ENCODE measurements at regions not wholly inside any gene's neighbourhood (a gene's known extent, or its start where the extent isn't known, plus 50 kb on each side); places are given as distances from the start of the nearest gene placed in this dataset.
"Not testable (repeated sequence)": the region's sequence is repeated elsewhere in the genome, so short reads cannot be mapped to it uniquely, and the experiment has no call there.

DNA sequence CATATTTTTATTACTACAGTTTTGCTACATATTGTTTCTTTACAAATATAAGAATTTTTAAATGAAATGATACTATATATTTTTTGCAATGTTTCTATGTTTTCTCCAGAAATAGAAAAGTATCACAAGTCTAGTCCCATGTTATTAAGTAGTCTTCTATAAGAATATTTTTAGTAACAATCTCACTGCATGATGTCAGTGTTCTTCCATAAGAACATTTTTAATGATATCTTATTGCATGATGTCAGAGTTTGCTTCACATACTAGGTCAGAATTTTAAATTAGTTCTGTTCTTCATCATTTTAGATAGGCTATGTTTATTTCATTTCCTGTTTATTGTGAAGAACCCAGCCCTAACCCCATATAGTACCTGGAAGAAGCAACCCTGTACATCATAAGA is 265.3 kb upstream of the IL12A start:
- no peak for DNase-seq (ENCODE audit: low read depth in 3 of 3)

DNA sequence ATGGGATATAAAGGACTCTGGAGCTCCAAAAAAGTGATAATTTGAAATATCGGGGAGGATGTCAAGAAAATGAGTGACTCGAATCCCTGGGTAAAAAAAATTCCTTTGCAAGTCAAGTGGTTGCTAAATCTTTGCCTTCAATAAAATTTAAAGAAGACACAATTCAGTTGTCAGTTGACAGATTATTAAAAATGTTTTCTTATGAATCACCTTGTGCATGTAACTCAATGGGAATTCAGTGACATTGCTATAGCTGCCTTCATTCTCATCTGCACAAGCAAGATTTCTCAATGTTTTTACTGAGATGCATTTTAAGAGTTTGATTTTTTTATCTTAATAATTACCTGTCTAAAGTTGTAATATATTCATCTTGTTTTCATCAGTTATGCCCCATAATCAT is 264.0 kb upstream of the IL12A start:
- DNase-seq (ENCODE audit: low read depth in 3 of 3), result no peak

DNA sequence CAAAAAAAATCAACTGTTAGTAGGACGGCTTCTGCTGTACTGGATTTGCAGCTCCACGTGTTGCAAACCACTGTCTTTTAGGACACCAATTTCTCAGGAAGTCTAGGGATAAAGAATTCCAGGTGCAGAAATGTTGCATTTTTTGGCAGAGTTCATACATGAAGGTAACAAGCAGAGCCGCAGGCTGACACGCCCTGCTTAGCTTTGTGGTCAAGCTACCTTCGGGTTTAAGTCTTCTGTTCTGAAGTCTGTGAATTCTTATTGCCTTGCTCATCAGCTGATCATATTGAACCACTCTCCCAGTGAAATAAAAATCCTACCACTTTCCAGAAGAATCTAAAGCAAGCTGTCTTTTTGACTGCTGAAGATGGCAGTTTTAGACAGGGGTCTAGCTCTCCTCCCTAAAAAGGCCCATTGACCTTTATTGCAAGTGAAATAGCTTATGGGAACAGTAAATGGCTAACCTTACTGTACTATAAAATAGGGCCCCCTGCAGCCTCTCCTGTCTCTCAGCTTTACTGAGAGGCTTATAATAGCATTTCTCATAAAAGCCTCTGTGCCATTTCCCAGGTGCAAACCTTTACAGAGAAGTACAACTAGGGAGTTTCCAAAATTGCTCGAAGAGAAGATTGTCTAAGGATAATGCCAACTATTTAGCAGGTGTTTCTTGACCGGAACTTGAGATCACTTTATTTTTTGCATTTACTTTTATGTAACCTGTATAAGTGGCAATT is 262.2 kb upstream of the IL12A start:
- DNase-seq (ENCODE audit: low read depth in 3 of 3), result no peak

DNA sequence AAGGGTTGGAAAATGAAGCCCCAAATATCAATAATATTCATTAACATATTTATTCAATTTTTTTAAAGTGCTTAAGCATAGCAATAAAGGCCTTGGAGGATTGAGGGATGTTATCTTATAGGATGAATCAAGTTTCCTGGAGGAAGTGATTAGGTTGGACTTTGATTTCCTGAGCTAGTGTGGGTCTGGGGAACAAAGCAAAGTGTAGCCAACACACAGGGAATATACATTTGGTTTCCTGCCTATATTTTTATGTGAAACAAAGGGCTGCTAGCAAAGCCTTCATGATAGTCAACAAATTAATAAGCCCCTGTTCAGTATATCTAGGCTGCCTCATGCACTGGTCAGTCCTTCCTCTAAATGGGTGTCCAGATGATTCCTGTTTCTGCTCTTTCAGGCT is 261.1 kb upstream of the IL12A start:
- no peak for DNase-seq (ENCODE audit: low read depth in 3 of 3)

DNA sequence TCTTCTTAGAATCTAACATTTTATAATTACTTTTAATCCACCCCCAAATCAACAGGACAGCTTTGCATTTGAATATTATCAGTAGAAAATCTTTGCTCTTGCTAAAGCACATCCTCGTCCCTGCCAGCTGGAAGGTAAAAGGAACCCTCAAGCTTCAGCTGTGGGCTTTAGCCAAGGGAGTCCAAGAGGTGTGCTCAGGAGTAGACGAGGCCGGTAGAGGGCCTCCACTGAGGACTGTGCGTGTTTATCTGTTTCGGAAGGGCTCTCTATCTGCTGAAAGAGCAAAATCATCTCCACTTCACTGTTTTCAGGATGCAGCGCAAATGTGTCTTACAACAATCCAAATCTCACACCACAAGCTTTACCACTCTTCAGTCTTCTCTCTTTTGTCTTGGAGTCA is 257.4 kb upstream of the IL12A start:
- no peak for DNase-seq (ENCODE audit: low read depth in 3 of 3)

DNA sequence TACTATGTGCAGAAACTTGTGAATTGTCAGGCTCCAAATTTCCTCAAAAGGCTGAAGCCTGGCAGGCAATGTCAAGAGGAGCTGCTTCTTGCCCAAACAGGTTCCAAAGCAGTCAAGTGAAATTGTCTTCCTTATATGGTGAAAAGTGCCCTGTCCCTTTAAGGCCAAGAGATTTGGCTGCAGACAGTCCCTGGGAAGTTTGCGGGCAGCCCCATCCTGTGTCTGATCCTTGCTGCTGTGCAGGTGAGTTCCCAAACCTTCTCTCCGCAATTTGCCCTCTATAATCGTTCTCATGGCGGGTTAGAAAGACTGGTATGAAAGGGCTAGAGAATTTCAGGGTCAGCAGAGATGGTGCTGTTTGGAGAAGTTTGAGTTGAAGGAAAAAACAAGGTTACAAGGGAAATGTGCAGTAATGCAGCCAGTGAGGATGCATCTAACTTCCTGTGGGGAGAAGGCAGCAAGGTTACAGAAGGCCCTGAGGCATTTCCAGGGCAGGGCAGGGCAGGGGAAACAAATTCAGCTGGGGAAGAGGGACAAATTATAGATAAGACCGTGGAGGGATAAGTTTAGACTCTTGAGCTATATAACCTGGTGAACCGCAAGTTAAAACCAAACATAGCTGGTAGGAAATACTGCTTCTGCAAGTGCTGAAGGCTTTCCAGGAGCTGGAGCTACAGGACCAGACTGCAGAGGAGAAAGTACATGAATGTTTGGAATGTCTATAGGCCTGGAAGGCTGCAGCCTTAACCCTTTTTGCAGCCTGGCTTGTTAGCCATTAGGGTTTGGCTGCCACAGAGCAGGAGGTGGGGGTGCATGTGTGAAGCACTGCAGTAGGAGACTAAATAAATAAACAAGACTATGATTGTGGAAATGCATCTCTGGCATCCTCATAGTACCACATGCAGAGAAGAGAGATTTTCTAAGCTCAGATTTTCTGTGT is 256.2 kb upstream of the IL12A start:
- DNase-seq (ENCODE audit: low read depth in 3 of 3), result no peak

DNA sequence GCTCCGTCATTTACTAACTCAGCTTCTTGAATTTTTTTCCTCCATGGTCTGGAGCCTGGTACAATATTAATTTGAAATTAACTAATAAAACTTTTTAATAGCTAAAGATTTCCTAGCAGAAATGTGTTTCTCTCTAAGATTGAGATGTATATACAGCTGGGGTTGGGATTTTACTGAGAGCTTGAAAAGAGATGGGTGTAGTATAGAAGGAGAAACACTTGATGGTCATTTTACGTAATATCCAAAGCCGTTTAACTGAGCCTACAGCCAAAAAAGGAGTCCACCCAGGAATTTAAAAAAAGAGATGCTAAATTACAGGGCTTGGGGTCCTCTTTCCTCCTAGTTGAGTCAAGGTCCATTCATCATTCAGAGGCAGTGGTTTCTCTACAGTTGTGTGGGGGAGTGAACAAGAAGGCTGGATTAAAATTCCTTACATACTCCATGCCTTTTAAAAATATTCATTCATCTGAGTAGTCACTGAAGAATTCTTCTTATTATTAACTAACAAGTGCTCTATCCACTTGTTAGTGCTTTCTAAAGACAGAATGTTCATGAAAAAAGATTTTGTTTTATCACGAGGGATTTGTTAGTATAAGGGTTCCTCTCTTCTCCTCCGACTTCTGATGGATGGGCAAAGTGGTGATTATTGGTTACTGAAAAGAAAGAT is 255.3 kb upstream of the IL12A start:
- no peak for DNase-seq (ENCODE audit: low read depth in 3 of 3)

DNA sequence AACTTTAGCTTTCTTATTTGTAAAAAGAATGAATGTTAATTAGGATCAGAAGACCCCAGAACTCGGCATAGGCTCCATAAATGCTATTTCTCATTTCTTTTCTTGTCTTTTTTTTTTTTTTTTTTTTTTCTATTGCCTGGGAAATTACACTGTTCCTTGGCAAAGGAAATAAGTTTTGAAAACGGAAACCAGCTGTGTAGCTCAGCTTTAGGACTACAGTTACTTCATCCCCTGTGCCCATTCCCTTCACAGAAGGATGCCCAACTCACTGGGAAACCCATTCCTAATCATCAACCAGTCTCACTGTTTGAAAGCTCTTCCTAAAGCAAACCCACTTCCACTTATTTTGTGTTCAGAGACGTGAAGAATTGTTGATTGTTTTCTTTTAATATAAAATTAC is 254.0 kb upstream of the IL12A start:
- DNase-seq (ENCODE audit: low read depth in 3 of 3), result no peak

DNA sequence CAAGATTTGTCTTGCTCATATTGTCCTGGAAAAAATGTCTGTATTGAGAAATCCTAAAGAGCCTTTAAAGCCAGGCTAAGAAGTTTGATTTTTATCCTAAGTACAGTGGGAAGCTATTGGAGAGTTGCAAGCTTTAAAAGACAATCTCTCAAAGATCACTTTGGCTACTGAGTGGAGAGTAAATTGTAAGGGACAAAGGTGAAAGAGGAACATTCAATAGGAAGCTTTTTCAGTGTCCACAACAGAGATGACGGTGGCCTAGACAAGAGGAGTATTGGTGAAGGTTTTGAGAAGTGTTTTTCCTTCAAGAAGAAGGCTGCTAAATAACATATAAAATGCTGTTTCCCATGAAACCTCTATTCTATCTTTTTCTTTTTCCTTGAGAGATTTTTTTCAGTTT is 249.5 kb upstream of the IL12A start:
- no peak for DNase-seq (ENCODE audit: low read depth in 3 of 3)

DNA sequence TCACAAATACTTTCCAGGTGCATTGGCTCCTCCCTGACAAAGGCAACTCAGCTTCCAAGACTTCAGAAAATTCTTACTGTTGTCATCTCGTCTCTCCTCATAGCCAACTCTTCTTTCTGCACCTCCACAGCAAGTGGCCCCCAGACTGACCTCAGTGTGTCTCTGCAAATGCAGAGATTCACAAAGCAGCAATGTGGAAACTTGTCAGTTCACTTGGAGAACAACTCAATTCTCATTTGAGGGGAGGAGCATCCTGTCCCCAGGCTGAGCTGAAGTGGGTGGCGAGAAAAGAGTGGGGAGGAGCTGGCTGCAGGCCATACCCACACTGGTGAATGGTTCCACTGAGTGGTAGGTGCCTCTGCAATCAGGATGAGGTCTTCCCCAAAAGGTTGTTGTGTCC is 248.7 kb upstream of the IL12A start:
- DNase-seq (ENCODE audit: low read depth in 3 of 3), result no peak

DNA sequence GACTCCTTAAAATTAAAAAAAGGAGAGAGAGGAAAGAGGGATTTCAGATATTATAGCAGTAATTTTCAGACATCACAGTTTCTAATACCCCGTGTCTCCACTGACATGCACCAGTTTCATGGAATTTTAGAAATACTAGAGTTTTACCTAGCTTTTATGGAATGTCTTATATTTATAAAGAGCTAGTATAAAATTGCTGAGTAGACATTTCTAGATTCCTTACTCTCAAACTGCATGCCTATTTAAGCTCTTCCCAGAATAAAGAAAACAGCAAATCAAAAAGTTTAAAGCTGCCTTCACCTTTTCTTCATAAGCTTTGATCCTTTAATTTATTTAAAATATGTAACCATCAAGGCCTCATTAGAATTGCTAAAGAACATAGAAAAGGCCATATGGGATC is 247.4 kb upstream of the IL12A start:
- no peak for DNase-seq (ENCODE audit: low read depth in 3 of 3)

DNA sequence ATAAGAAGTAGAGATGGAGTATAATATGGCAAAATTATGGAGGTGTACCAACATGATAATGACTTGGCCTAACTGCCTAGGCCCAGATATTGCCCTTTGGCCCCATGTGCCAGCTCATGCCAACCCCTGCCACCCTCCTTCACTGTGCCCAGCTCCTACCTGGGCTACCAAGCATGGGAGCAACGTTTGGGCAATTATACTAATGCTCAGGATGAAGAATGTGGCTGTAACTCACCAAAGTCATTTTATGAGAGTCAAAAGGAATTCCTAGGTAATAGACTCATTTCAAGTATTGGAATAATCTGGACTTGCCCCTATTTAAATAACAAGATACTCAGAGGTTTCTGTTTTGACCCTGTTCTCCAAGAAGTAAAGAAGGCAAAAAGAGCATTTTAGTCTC is 240.2 kb upstream of the IL12A start:
- DNase-seq (ENCODE audit: low read depth in 3 of 3), result no peak

DNA sequence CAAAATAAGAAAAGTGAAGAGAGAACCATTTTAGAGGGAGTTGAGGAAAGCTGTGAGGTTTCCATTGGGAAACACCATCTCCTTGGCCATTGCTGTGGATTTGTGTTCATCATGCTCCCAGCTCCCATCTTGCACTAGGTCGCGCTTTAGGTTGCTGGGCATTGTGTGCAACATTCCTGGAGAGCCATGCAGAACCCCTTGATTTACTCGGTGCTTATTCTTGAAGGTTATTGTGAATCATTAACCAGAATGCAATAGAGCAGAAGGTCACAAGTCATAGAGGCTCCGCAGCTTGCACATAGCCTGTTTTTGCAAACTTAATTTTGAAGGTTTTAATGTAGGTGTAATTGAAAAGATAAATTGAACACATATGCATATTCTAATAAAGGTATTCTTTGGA is 239.2 kb upstream of the IL12A start:
- DNase-seq (ENCODE audit: low read depth in 3 of 3), result no peak

DNA sequence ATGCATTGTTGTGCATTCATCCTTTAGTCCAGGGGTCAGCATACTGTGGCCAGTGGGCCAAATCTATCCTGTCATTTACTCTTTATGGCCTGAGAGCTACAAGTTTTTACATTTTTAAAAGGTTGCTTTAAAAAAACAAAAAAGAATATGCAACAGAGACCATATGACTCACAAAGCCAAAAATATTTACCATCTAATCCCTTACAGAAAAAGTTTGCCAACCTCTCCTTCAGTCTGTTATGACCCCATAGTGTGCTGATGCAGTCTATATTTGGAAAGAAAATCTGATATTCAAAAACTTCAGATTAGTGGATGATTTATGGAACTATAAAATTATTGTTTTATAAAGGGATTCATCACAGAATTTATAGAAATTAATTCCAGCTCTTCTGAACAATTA is 237.5 kb upstream of the IL12A start:
- DNase-seq (ENCODE audit: low read depth in 3 of 3), result no peak

DNA sequence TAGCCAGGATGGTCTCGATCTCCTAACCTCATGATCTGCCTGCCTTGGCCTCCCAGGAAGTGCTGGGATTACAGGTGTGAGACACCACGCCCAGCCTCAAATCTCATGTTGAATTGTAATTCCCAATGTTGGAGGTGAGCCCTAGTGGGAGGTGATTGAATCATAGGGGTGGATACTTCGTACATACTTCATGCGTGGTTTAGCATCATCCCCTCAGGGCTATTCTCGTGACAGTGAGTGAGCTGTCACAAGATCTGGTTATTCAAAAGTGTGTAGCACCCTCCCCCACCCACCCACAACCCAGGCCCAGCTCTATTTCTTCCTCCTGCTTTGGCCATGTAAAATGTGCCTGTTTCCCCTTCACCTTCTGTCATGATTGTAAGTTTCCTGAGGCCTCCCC is 236.9 kb upstream of the IL12A start:
- DNase-seq (ENCODE audit: low read depth in 3 of 3), result no peak

DNA sequence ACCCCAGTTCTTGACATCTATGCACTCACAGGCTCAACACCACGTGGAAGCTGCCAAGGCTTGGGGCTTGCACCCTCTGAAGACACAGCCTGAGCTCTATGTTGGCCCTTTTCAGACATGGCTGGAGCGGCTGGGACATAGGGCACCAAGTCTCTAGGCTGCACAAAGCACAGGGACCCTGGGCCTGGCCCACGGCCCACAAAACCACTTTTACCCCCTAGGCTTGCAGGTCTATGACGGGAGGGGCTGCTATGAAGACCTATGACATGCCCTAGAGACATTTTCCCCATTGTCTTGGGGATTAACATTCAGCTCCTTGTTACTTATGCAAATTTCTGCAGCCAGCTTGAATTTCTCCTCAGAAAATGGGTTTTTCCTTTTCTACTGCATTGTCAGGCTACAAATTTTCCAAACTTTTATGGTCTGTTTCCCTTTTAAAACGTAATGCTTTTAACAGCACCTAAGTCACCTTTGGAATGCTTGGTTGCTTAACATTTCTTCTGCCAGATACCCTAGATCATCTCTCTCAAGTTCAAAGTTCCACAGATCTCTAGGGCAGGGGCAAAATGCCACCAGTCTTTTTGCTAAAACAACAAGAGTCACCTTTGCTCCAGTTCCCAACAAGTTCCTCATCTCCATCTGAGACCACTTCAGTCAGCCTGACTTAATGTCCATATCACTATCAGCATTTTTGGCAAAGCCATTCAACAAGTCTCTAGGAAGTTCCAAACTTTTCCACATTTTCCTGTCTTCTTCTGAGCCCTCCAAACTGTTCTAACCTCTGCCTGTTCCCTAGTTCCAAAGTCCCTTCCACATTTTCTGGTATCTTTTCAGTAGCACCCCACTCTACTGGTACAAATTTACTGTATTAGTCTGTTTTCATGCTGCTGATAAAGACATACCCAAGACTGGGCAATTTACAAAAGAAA is 232.1 kb upstream of the IL12A start:
- DNase-seq (ENCODE audit: low read depth in 3 of 3), result not testable (repeated sequence)

DNA sequence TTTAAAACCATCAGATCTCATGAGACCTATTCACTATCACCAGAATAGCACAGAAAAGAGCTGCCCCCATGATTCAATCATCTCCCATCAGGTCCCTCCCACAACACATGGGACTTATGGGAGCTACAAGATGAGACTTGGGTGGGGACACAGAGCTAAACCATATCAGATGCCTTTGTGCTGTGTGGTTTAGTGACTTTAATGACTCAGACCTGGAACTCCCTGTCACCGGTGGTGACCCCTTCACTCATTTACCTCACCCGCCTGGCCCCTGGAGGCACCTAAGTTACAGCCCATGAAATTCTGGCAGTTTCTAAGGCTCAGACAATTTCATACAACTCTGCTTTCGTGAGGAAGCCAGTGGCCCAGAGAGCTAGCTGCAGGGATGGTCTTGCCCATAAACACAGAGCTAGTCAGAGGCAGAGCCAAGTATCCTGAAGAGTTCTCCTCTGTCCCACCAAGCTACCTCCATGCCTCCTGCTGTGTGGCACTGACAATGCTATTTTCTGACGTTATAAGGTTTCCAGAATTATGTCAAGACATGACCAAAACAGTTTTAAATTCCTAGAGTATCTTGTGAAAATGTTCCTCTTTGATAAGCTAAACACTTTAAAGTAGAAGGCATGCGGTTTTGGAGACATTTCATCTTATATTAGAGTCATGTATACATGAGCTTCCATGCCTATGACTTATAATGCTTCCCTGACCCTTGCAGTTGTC is 231.1 kb upstream of the IL12A start:
- DNase-seq (ENCODE audit: low read depth in 3 of 3), result no peak

DNA sequence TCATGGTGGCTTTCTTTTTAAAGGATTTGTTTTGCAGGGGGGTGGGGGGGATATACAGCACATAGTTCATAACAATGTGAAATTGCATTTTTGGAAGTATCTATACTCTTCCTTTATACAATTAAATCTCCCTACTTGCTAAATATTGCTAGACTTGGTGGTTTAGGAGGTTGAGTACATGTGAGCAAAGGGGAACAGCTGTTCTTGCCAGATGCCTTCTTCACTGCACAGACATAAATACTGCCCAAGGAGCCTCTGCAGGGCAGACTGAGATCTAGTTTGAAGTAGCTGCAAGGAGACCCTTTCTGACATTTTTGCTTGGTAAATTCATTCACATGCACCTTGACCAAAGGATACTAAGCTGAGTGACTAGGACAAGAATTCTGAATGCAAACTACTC is 228.6 kb upstream of the IL12A start:
- DNase-seq (ENCODE audit: low read depth in 3 of 3), result no peak

DNA sequence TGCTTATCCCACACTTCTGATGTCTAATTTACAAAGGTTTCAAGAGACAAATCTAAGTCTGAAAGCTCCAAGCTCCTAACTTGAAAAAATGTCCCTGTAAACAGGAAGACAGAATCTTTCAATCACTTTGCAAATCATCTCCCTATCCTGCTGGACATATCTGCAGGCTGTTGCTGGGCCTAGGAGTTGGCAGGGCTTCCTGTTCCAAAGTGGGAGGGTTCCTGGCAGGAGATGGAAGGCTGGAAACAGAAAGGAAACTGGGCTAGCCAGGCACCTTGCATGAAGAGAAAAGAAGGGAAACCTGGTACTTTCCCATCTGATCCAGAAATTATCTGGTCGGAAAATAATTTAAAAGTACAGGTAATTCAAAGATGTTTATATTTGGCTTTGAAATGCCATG is 227.3 kb upstream of the IL12A start:
- DNase-seq (ENCODE audit: low read depth in 3 of 3), result no peak

DNA sequence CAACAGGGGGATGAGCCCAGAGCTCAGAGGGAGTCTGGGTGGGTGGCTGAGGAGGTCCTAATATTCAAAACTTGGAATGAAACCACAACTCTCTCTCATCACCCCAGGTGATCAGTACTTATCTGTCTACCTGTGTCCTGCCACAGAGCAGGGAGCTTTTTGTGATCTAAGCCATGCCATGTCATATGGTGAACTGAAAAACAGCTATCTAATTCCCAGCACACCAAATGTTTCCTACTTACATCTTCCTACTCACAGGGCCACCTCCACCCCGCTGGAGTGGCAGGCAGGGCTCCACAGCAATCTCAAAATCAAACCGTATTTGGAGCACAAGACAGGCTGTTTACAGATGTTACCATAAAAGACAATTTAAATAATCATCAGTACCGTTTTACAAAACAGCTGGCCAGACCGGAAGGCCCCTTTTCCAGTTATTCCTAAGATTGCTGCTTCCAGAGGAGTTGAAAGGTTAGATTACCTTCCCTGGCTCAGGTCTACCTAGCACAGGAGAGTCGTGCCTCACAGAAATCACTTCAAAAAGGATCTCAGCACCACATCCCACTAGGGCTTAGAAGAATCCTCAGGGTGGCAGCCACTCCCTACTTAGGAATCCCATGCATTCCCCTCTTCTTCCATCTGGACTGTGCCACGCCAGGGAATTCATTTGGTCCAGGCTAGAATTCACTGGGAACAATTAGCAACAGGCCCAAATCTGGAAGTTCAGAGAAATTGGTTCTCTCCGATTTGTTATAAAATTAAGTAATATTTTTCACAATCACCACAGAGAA is 226.6 kb upstream of the IL12A start:
- DNase-seq (ENCODE audit: low read depth in 3 of 3), result no peak
